ENCODE measurements at regions not wholly inside any gene's neighbourhood (a gene's known extent, or its start where the extent isn't known, plus 50 kb on each side); places are given as distances from the start of the nearest gene placed in this dataset.

GRCh38 chr5:125698420-125698819, 724.8 kb upstream of the GRAMD2B start:
- Histone ChIP-seq H3K4me3 (ENCODE audit: low read depth in 1 of 2, low read length in 2 of 2) (no peak overlapping the region), H3K9me3 (ENCODE audit: low read length) (no peaks in the 10 kb centered on the region), H3K36me3 (ENCODE audit: insufficient read depth, low read length) (no peaks in the 10 kb centered on the region), H3K4me1 (ENCODE audit: insufficient read depth, low read length) (no peaks in the 10 kb centered on the region), H3K9ac (ENCODE audit: low read length) (no peak overlapping the region), H3K27me3 (ENCODE audit: control insufficient read depth in 1 of 2, insufficient read depth in 2 of 2, low read length in 2 of 2) (no peaks in the 10 kb centered on the region), H3K27ac (ENCODE audit: low read depth, low read length) (no peak overlapping the region)

- Histone ChIP-seq H3K4me1 (ENCODE audit: insufficient read depth, low read length) (no peaks in the 10 kb centered on the region), H3K4me3 (ENCODE audit: low read depth in 1 of 2, low read length in 2 of 2) (no peak overlapping the region), H3K27ac (ENCODE audit: low read depth, low read length) (no peak overlapping the region), H3K9ac (ENCODE audit: low read length) (no peak overlapping the region), H3K36me3 (ENCODE audit: insufficient read depth, low read length) (no peaks in the 10 kb centered on the region), H3K9me3 (ENCODE audit: low read length) (no peaks in the 10 kb centered on the region), H3K27me3 (ENCODE audit: control insufficient read depth in 1 of 2, insufficient read depth in 2 of 2, low read length in 2 of 2) (no peaks in the 10 kb centered on the region)
These were observed 723.3 kb upstream of the GRAMD2B start for GRCh38 chr5:125699860-125700259.

GRCh38 chr5:125700380-125700861, 722.8 kb upstream of the GRAMD2B start:
- no peak overlapping the region for H3K4me3 ChIP-seq (ENCODE audit: low read depth in 1 of 2, low read length in 2 of 2)

GRCh38 chr5:125703616-125704015, 719.6 kb upstream of the GRAMD2B start:
- H3K27me3 ChIP-seq (ENCODE audit: control insufficient read depth in 1 of 2, insufficient read depth in 2 of 2, low read length in 2 of 2), result no peaks in the 10 kb centered on the region
- no peak overlapping the region for H3K9ac ChIP-seq (ENCODE audit: low read length)
- no peaks in the 10 kb centered on the region for H3K4me1 ChIP-seq (ENCODE audit: insufficient read depth, low read length)
- H3K9me3 ChIP-seq (ENCODE audit: low read length), result no peaks in the 10 kb centered on the region
- no peaks in the 10 kb centered on the region for H3K36me3 ChIP-seq (ENCODE audit: insufficient read depth, low read length)
- no peak overlapping the region for H3K4me3 ChIP-seq (ENCODE audit: low read depth in 1 of 2, low read length in 2 of 2)
- H3K27ac ChIP-seq (ENCODE audit: low read depth, low read length), result no peak overlapping the region

More at GRCh38 chr5:125700380-125700861, 722.8 kb upstream of the GRAMD2B start:
- H3K4me1 ChIP-seq (ENCODE audit: insufficient read depth, low read length), result no peaks in the 10 kb centered on the region
- no peak overlapping the region for H3K9ac ChIP-seq (ENCODE audit: low read length)
- H3K27ac ChIP-seq (ENCODE audit: low read depth, low read length), result no peak overlapping the region
- no peaks in the 10 kb centered on the region for H3K36me3 ChIP-seq (ENCODE audit: insufficient read depth, low read length)
- H3K9me3 ChIP-seq (ENCODE audit: low read length), result no peaks in the 10 kb centered on the region
- H3K27me3 ChIP-seq (ENCODE audit: control insufficient read depth in 1 of 2, insufficient read depth in 2 of 2, low read length in 2 of 2), result no peaks in the 10 kb centered on the region

GRCh38 chr5:125704888-125705287, 718.3 kb upstream of the GRAMD2B start:
- no peak overlapping the region for H3K27ac ChIP-seq (ENCODE audit: low read depth, low read length)
- no peak overlapping the region for H3K9ac ChIP-seq (ENCODE audit: low read length)
- no peaks in the 10 kb centered on the region for H3K9me3 ChIP-seq (ENCODE audit: low read length)
- H3K4me1 ChIP-seq (ENCODE audit: insufficient read depth, low read length), result no peaks in the 10 kb centered on the region
- H3K27me3 ChIP-seq (ENCODE audit: control insufficient read depth in 1 of 2, insufficient read depth in 2 of 2, low read length in 2 of 2), result no peaks in the 10 kb centered on the region
- no peaks in the 10 kb centered on the region for H3K36me3 ChIP-seq (ENCODE audit: insufficient read depth, low read length)
- no peak overlapping the region for H3K4me3 ChIP-seq (ENCODE audit: low read depth in 1 of 2, low read length in 2 of 2)

GRCh38 chr5:125708583-125708982, 714.6 kb upstream of the GRAMD2B start:
- Histone ChIP-seq H3K36me3 (ENCODE audit: insufficient read depth, low read length) (no peaks in the 10 kb centered on the region), H3K27ac (ENCODE audit: low read depth, low read length) (no peak overlapping the region), H3K27me3 (ENCODE audit: control insufficient read depth in 1 of 2, insufficient read depth in 2 of 2, low read length in 2 of 2) (no peaks in the 10 kb centered on the region), H3K9me3 (ENCODE audit: low read length) (no peaks in the 10 kb centered on the region), H3K4me1 (ENCODE audit: insufficient read depth, low read length) (no peaks in the 10 kb centered on the region), H3K4me3 (ENCODE audit: low read depth in 1 of 2, low read length in 2 of 2) (no peak overlapping the region), H3K9ac (ENCODE audit: low read length) (no peak overlapping the region)

GRCh38 chr5:125710745-125711144, 712.5 kb upstream of the GRAMD2B start:
- Histone ChIP-seq H3K27me3 (ENCODE audit: control insufficient read depth in 1 of 2, insufficient read depth in 2 of 2, low read length in 2 of 2) (no peaks in the 10 kb centered on the region), H3K4me3 (ENCODE audit: low read depth in 1 of 2, low read length in 2 of 2) (no peak overlapping the region), H3K36me3 (ENCODE audit: insufficient read depth, low read length) (no peaks in the 10 kb centered on the region), H3K9ac (ENCODE audit: low read length) (no peak overlapping the region), H3K4me1 (ENCODE audit: insufficient read depth, low read length) (no peaks in the 10 kb centered on the region), H3K27ac (ENCODE audit: low read depth, low read length) (no peak overlapping the region), H3K9me3 (ENCODE audit: low read length) (no peaks in the 10 kb centered on the region)

GRCh38 chr5:125712397-125712796, 710.8 kb upstream of the GRAMD2B start:
- H3K27ac ChIP-seq (ENCODE audit: low read depth, low read length), result no peak overlapping the region
- H3K4me3 ChIP-seq (ENCODE audit: low read depth in 1 of 2, low read length in 2 of 2), result no peak overlapping the region
- no peaks in the 10 kb centered on the region for H3K9me3 ChIP-seq (ENCODE audit: low read length)
- H3K4me1 ChIP-seq (ENCODE audit: insufficient read depth, low read length), result no peaks in the 10 kb centered on the region
- no peaks in the 10 kb centered on the region for H3K27me3 ChIP-seq (ENCODE audit: control insufficient read depth in 1 of 2, insufficient read depth in 2 of 2, low read length in 2 of 2)
- no peak overlapping the region for H3K9ac ChIP-seq (ENCODE audit: low read length)
- H3K36me3 ChIP-seq (ENCODE audit: insufficient read depth, low read length), result no peaks in the 10 kb centered on the region

GRCh38 chr5:125713109-125713805, 710.0 kb upstream of the GRAMD2B start:
- no peaks in the 10 kb centered on the region for H3K9me3 ChIP-seq (ENCODE audit: low read length)
- no peak overlapping the region for H3K27ac ChIP-seq (ENCODE audit: low read depth, low read length)
- H3K27me3 ChIP-seq (ENCODE audit: control insufficient read depth in 1 of 2, insufficient read depth in 2 of 2, low read length in 2 of 2), result no peaks in the 10 kb centered on the region
- no peak overlapping the region for H3K4me3 ChIP-seq (ENCODE audit: low read depth in 1 of 2, low read length in 2 of 2)
- no peaks in the 10 kb centered on the region for H3K4me1 ChIP-seq (ENCODE audit: insufficient read depth, low read length)
- H3K9ac ChIP-seq (ENCODE audit: low read length), result no peak overlapping the region
- no peaks in the 10 kb centered on the region for H3K36me3 ChIP-seq (ENCODE audit: insufficient read depth, low read length)

- Histone ChIP-seq H3K9me3 (ENCODE audit: low read length) (no peaks in the 10 kb centered on the region), H3K27ac (ENCODE audit: low read depth, low read length) (no peak overlapping the region), H3K27me3 (ENCODE audit: control insufficient read depth in 1 of 2, insufficient read depth in 2 of 2, low read length in 2 of 2) (no peaks in the 10 kb centered on the region), H3K4me1 (ENCODE audit: insufficient read depth, low read length) (no peaks in the 10 kb centered on the region), H3K9ac (ENCODE audit: low read length) (no peak overlapping the region), H3K36me3 (ENCODE audit: insufficient read depth, low read length) (no peaks in the 10 kb centered on the region), H3K4me3 (ENCODE audit: low read depth in 1 of 2, low read length in 2 of 2) (no peak overlapping the region)
These were observed 708.0 kb upstream of the GRAMD2B start for GRCh38 chr5:125715216-125715615.

GRCh38 chr5:125717209-125717608, 706.0 kb upstream of the GRAMD2B start:
- H3K36me3 ChIP-seq (ENCODE audit: insufficient read depth, low read length), result no peaks in the 10 kb centered on the region
- no peaks in the 10 kb centered on the region for H3K27me3 ChIP-seq (ENCODE audit: control insufficient read depth in 1 of 2, insufficient read depth in 2 of 2, low read length in 2 of 2)
- H3K9ac ChIP-seq (ENCODE audit: low read length), result no peak overlapping the region
- no peaks in the 10 kb centered on the region for H3K9me3 ChIP-seq (ENCODE audit: low read length)
- H3K27ac ChIP-seq (ENCODE audit: low read depth, low read length), result no peak overlapping the region
- no peak overlapping the region for H3K4me3 ChIP-seq (ENCODE audit: low read depth in 1 of 2, low read length in 2 of 2)
- H3K4me1 ChIP-seq (ENCODE audit: insufficient read depth, low read length), result no peaks in the 10 kb centered on the region

- Histone ChIP-seq H3K27me3 (ENCODE audit: control insufficient read depth in 1 of 2, insufficient read depth in 2 of 2, low read length in 2 of 2) (no peaks in the 10 kb centered on the region), H3K36me3 (ENCODE audit: insufficient read depth, low read length) (no peaks in the 10 kb centered on the region), H3K9ac (ENCODE audit: low read length) (no peak overlapping the region), H3K27ac (ENCODE audit: low read depth, low read length) (no peak overlapping the region), H3K4me1 (ENCODE audit: insufficient read depth, low read length) (no peaks in the 10 kb centered on the region), H3K4me3 (ENCODE audit: low read depth in 1 of 2, low read length in 2 of 2) (no peak overlapping the region), H3K9me3 (ENCODE audit: low read length) (no peaks in the 10 kb centered on the region)
These were observed 703.4 kb upstream of the GRAMD2B start for GRCh38 chr5:125719681-125720347.

All from muscle layer of colon (tissue), 2 donors.